ENCODE measurements at regions not wholly inside any gene's neighbourhood (a gene's known extent, or its start where the extent isn't known, plus 50 kb on each side); places are given as distances from the start of the nearest gene placed in this dataset.
"Not testable (repeated sequence)": the region's sequence is repeated elsewhere in the genome, so short reads cannot be mapped to it uniquely, and the experiment has no call there.

DNA sequence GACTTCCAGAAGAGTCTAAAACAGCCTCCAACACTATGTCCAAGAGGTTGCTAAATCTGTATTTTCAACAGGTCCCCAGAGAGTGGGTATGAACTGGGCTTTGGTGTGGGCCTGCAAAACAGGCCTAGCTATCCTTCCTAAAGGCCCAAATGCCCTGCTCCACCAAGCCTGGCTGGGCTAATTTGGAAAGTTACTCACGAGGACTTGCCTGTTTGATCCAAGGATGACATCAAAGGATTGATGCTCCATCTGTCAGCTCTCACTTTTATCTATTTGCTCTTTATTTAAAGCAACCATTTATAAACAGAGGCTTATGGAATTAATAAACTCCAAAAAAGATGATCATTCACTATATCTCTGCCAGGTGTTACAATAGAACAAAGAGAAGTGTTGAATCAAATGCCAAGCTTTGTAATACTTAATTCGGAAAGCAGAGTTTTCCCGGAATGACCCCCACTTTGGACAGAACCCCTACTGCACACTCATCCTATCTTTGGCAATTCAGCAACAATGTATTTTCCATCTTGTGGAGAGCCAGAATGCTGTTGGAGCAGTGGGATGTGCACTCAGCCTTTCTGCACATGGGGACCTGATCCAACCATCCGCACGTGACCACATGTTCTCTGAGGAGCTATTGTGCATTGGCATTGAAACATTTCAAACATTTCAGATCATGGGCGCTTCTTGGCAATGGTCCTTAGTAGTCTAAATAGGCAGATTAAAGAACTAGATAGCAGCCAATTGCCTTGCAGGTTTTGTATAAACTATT, 163.3 kb upstream of the THBS1 start:
- no peak overlapping the region for H3K4me3 ChIP-seq (ENCODE audit: low read depth, low read length)
- TF ChIP-seq, protein P1, sequence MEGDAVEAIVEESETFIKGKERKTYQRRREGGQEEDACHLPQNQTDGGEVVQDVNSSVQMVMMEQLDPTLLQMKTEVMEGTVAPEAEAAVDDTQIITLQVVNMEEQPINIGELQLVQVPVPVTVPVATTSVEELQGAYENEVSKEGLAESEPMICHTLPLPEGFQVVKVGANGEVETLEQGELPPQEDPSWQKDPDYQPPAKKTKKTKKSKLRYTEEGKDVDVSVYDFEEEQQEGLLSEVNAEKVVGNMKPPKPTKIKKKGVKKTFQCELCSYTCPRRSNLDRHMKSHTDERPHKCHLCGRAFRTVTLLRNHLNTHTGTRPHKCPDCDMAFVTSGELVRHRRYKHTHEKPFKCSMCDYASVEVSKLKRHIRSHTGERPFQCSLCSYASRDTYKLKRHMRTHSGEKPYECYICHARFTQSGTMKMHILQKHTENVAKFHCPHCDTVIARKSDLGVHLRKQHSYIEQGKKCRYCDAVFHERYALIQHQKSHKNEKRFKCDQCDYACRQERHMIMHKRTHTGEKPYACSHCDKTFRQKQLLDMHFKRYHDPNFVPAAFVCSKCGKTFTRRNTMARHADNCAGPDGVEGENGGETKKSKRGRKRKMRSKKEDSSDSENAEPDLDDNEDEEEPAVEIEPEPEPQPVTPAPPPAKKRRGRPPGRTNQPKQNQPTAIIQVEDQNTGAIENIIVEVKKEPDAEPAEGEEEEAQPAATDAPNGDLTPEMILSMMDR (IDR thresholded peaks at IDR 0.05; ENCODE audit: low read depth, low read length), result no peak

DNA sequence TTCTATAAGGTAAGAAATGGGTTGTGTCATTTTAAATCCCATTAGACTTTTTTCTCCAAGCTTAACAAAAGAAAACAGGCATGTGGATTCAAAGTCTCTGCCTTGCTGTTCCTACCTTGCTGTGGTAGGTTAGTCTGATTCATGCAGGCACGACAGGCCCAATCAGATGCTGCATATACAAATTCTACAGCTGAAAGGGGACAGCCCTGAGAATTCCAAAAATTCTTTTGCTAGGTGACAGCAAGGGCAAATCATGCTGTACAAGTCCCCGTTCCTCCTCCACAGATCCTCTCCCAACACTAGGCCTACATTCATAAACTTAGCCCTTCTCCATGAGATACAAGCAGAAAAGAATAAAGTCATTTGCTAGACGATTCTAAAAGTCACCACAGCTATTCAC, 161.2 kb upstream of the THBS1 start:
- TF ChIP-seq, protein P1 (IDR thresholded peaks at IDR 0.05; ENCODE audit: low read depth, low read length), result no peak
- no peak overlapping the region for H3K4me3 ChIP-seq (ENCODE audit: low read depth, low read length)

GRCh38 chr15:39420123-39420852, 160.6 kb upstream of the THBS1 start:
- H3K4me3 ChIP-seq (ENCODE audit: low read depth, low read length), result not testable (repeated sequence)

- not testable (repeated sequence) for H3K4me3 ChIP-seq (ENCODE audit: low read depth, low read length)
These were observed 160.1 kb upstream of the THBS1 start for GRCh38 chr15:39420853-39421192.

DNA sequence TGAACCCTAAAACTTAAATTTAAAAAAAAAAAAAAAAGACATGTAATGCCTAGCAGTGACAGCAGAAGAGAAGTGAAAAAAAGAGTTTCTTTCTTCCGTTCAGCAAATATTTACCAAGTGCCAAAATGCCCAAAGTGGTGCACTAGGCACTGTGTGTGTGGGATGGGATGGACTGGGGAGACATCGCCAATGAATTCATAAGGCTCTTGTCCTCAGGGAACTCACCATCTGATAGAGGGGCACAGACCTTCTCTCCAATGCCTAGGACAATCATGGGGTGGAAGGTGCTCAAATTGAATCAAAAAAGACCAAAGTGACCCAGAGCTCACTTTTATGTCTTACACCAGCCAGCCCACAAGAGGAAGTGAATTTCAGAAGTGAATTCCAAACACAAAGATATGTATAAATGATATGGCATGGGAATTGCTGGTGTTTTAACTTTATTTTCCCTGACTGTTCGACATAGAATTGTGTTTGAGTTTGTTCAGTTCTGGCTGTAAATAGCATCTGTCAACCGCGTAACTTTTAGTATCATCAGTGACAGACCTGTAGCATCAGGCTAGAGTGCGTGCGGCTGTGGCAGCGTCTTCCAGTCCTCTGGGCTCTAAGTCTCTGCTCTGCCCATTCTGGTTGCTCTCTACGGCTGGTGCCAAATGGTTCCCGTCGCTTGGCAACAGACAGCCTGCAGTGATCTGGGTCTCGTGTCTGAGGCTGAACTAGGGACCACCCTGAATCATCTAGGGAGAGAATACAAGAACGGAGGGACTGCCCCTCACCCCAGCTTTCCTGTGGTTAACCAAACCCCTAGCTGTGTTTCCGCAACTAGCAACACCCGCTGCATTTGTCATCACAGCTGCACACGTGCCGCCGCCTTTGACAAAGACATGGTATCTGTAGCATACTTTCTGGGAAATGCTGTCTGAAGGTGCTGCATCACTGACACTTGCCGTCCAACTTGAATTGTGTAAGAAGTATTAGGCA, 154.0 kb upstream of the THBS1 start:
- TF ChIP-seq, protein P1 (IDR thresholded peaks at IDR 0.05; ENCODE audit: low read depth, low read length), result no peak
- no peak overlapping the region for H3K4me3 ChIP-seq (ENCODE audit: low read depth, low read length)

DNA sequence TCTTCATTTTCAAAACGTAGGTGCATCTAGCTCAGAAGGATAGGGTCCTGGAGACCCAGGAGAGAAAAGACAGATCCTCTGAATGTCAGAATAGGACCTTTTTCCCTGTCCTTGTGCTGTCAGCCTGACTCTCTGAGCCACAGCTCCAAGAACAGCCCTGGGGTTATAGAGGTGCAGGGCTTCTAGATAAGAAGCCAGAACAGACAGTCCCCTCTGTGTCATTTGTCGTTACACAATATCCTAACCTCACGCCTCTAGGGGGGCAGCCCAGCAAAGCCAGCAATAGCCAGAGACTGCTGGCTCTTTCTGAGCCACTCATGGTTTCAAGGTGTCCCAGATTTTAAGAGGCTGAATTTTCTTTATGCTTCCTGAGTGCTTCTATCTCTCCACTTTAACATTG, 153.2 kb upstream of the THBS1 start:
- no peak overlapping the region for H3K4me3 ChIP-seq (ENCODE audit: low read depth, low read length)
- TF ChIP-seq, protein P1 (IDR thresholded peaks at IDR 0.05; ENCODE audit: low read depth, low read length), result no peak

GRCh38 chr15:39429898-39430357, 151.0 kb upstream of the THBS1 start:
- H3K4me3 ChIP-seq (ENCODE audit: low read depth, low read length), result no peak overlapping the region
- TF ChIP-seq, protein P1 (IDR thresholded peaks at IDR 0.05; ENCODE audit: low read depth, low read length), result no peak

GRCh38 chr15:39430389-39430788, 150.5 kb upstream of the THBS1 start:
- TF ChIP-seq, protein P1 (IDR thresholded peaks at IDR 0.05; ENCODE audit: low read depth, low read length), result no peak
- H3K4me3 ChIP-seq (ENCODE audit: low read depth, low read length), result no peak overlapping the region

All from WI38 (cell line).